Neuronal stem cell (in vitro differentiated cells): ENCODE measurements at regions not wholly inside any gene's neighbourhood (a gene's known extent, or its start where the extent isn't known, plus 50 kb on each side); places are given as distances from the start of the nearest gene placed in this dataset.
A peak's percentile ranks its signal among the peaks of the same experiment; 100 is the strongest.

Experiments used
- DNase-seq: peaks from one replicate; pipeline ENCODE4 v3.0.0-alpha.2; 2013; ENCODE audit warnings: low spot score
- H2AFZ ChIP-seq: one replicate; pipeline ENCODE4 v1.6.1; 2013; ENCODE audit warnings: mild to moderate bottlenecking, low read length, inconsistent platforms
- H2AK5ac ChIP-seq: 2 replicates; pipeline ENCODE4 v1.6.1; 2013; ENCODE audit warnings: low read depth, mild to moderate bottlenecking, inconsistent platforms, low read length, moderate library complexity, mixed read lengths
- H2BK120ac ChIP-seq: 2 replicates; pipeline ENCODE4 v1.6.1; 2013; ENCODE audit warnings: low read depth, mild to moderate bottlenecking, inconsistent platforms, low read length, moderate library complexity, mixed read lengths
- H2BK12ac ChIP-seq: one replicate; pipeline ENCODE4 v1.6.1; 2013; ENCODE audit warnings: low read length, inconsistent platforms
- H2BK15ac ChIP-seq: 2 replicates; pipeline ENCODE4 v1.6.1; 2013; ENCODE audit warnings: mild to moderate bottlenecking, low read length, inconsistent platforms, mixed read lengths
- H2BK5ac ChIP-seq: one replicate; pipeline ENCODE4 v1.6.1; 2013; ENCODE audit warnings: inconsistent platforms, mild to moderate bottlenecking, low read length, moderate library complexity
- H3K14ac ChIP-seq: one replicate; pipeline ENCODE4 v1.6.1; 2013; ENCODE audit warnings: low read length, inconsistent platforms
- H3K18ac ChIP-seq: 2 replicates; pipeline ENCODE4 v1.6.1; 2013; ENCODE audit warnings: low read length, inconsistent platforms
- H3K23ac ChIP-seq: 2 replicates; pipeline ENCODE4 v1.6.1; 2013; ENCODE audit warnings: low read depth, mild to moderate bottlenecking, mixed read lengths, low read length, inconsistent platforms; ENCODE audit not compliant: poor library complexity
- H3K27ac ChIP-seq: replicated peaks from 3 replicates; pipeline ENCODE4 v1.5.1; 2013; ENCODE audit warnings: low read length, inconsistent platforms
- H3K27me3 ChIP-seq, 3 experiments: 2 replicates each; pipeline ENCODE4 v1.6.1; 2013; ENCODE audit warnings: low read length in 3 of 3, mild to moderate bottlenecking in 2 of 3, inconsistent platforms in 1 of 3, low read depth in 1 of 3, mixed read lengths in 1 of 3, moderate library complexity in 1 of 3; ENCODE audit not compliant: control insufficient read depth in 3 of 3, insufficient read depth in 3 of 3
- H3K36me3 ChIP-seq, 2 donors: replicated peaks in 1 of 2; 2 replicates each; pipeline ENCODE4 v1.6.1; 2013; ENCODE audit warnings: low read length in 2 of 2; ENCODE audit not compliant: control insufficient read depth in 2 of 2, insufficient read depth in 2 of 2
- H3K4ac ChIP-seq: 2 replicates; pipeline ENCODE4 v1.6.1; 2013; ENCODE audit warnings: inconsistent platforms, mild to moderate bottlenecking, low read length, moderate library complexity
- H3K4me1 ChIP-seq, 2 donors: 1 replicate in 1 of 2; 2 replicates in 1 of 2; pipeline ENCODE4 v1.6.1; 2013; ENCODE audit warnings: low read length in 2 of 2, low read depth in 1 of 2; ENCODE audit not compliant: control insufficient read depth in 2 of 2, insufficient read depth in 1 of 2
- H3K4me2 ChIP-seq: one replicate; pipeline ENCODE4 v1.6.1; 2013; ENCODE audit warnings: mild to moderate bottlenecking, low read length, inconsistent platforms; ENCODE audit not compliant: insufficient read depth, poor library complexity, severe bottlenecking
- H3K4me3 ChIP-seq, 2 donors: 2 replicates each; pipeline ENCODE4 v1.5.1; 2013; ENCODE audit warnings: low read length in 2 of 2, mild to moderate bottlenecking in 2 of 2, inconsistent platforms in 1 of 2, moderate library complexity in 1 of 2
- H3K79me1 ChIP-seq: one replicate; pipeline ENCODE4 v1.6.1; 2013; ENCODE audit warnings: low read depth, mild to moderate bottlenecking, inconsistent platforms, low read length, moderate library complexity
- H3K9ac ChIP-seq: one replicate; pipeline ENCODE4 v1.6.1; 2013; ENCODE audit warnings: mild to moderate bottlenecking, low read depth, low read length, inconsistent platforms; ENCODE audit not compliant: poor library complexity
- H3K9me3 ChIP-seq, 2 donors: replicated peaks in 1 of 2; 2 replicates each; pipeline versions ENCODE3 to v1.6.1; 2013; ENCODE audit warnings: low read length in 2 of 2, mild to moderate bottlenecking in 2 of 2, inconsistent platforms in 1 of 2, low read depth in 1 of 2, mixed read lengths in 1 of 2, moderate library complexity in 1 of 2; ENCODE audit not compliant: control insufficient read depth in 2 of 2, insufficient read depth in 1 of 2
- H4K8ac ChIP-seq: one replicate; pipeline ENCODE4 v1.6.1; 2013; ENCODE audit warnings: low read depth, mild to moderate bottlenecking, inconsistent platforms, low read length, moderate library complexity
- H4K91ac ChIP-seq: one replicate; pipeline ENCODE4 v1.6.1; 2013; ENCODE audit warnings: low read length, low read depth, mild to moderate bottlenecking, inconsistent platforms; ENCODE audit not compliant: poor library complexity
- WGBS, 2 donors: extraction: QIAGEN DNeasy Blood & Tissue Kit; methylation state at CpG; one replicate each; pipeline ENCODE4 v1.1.7; 2013; ENCODE audit warnings: missing lambda C conversion rate in 2 of 2, mixed read lengths in 1 of 2; ENCODE audit not compliant: insufficient read length in 2 of 2, insufficient replicate concordance in 1 of 2; ENCODE audit errors: extremely low coverage in 2 of 2; 5-methylcytosine and 5-hydroxymethylcytosine counted together

GRCh38 chr12:131510431-131510830 is 200.5 kb upstream of the SFSWAP start:
- no peak for DNase-seq
- H3K4me1 ChIP-seq = peaks cover 2 to 14% of the 10 kb centered on the region in 2 donors
- no peaks in the 10 kb centered on the region for H3K9me3 ChIP-seq
- no peak overlapping the region for H3K9ac ChIP-seq
- H3K4me2 ChIP-seq = no peak overlapping the region
- peak overlapping the region; percentile 70 for H2AFZ ChIP-seq
- H3K23ac ChIP-seq = no peak overlapping the region
- no CpG with 5 or more reads among the region's 4 CpGs for WGBS, 2 donors
- H4K91ac ChIP-seq = no peak overlapping the region
- H3K79me1 ChIP-seq = no peaks in the 10 kb centered on the region
- H3K4ac ChIP-seq = no peak overlapping the region
- H3K36me3 ChIP-seq = no peaks in the 10 kb centered on the region
- no peak overlapping the region for H4K8ac ChIP-seq
- no peak overlapping the region for H2BK15ac ChIP-seq
- no peak overlapping the region for H2BK120ac ChIP-seq
- H3K27me3 ChIP-seq = no peaks in the 10 kb centered on the region
- H2BK5ac ChIP-seq = no peak overlapping the region
- no peak overlapping the region for H3K14ac ChIP-seq
- no peak overlapping the region for H3K4me3 ChIP-seq
- H2AK5ac ChIP-seq = no peak overlapping the region
- H3K27ac ChIP-seq = no peak overlapping the region
- no peak overlapping the region for H2BK12ac ChIP-seq
- H3K18ac ChIP-seq = no peak overlapping the region

GRCh38 chr12:131511391-131511802 is 199.5 kb upstream of the SFSWAP start:
- Histone ChIP-seq H3K23ac (peak overlapping the region; percentile 23), H3K14ac (no peak overlapping the region), H3K4me3 (no peak overlapping the region), H3K9ac (peak overlapping the region; percentile 31), H3K27ac (no peak overlapping the region), H3K36me3 (no peaks in the 10 kb centered on the region), H4K91ac (no peak overlapping the region), H2AK5ac (peak overlapping the region; percentile 21), H2AFZ (peak overlapping the region; percentile 70), H3K4me2 (no peak overlapping the region), H3K27me3 (no peaks in the 10 kb centered on the region), H4K8ac (no peak overlapping the region), H2BK5ac (no peak overlapping the region), H2BK15ac (no peak overlapping the region), H2BK12ac (no peak overlapping the region), H3K18ac (peak overlapping the region; percentile 22), H3K4me1 (peaks cover 2 to 14% of the 10 kb centered on the region in 2 donors), H3K4ac (no peak overlapping the region), H2BK120ac (no peak overlapping the region), H3K79me1 (no peaks in the 10 kb centered on the region), H3K9me3 (peaks cover 0 to 2% of the 10 kb centered on the region in 2 donors)
- no CpG with 5 or more reads among the region's 7 CpGs for WGBS, 2 donors
- DNase-seq = no peak

GRCh38 chr12:131511803-131512561 is 198.9 kb upstream of the SFSWAP start:
- no peaks in the 10 kb centered on the region for H3K27me3 ChIP-seq
- no peak overlapping the region for H3K27ac ChIP-seq
- no peak overlapping the region for H3K14ac ChIP-seq
- no peak overlapping the region for H2BK15ac ChIP-seq
- H2BK12ac ChIP-seq = no peak overlapping the region
- H3K23ac ChIP-seq = no peak overlapping the region
- H3K9ac ChIP-seq = peak overlapping the region; percentile 31
- H3K4me1 ChIP-seq = peaks cover 2 to 14% of the 10 kb centered on the region in 2 donors
- H3K18ac ChIP-seq = no peak overlapping the region
- no peak overlapping the region for H3K4me3 ChIP-seq
- no CpG with 5 or more reads among the region's 11 CpGs for WGBS, 2 donors
- H3K36me3 ChIP-seq = no peaks in the 10 kb centered on the region
- peak overlapping the region; percentile 70 for H2AFZ ChIP-seq
- no peak overlapping the region for H3K4me2 ChIP-seq
- H2BK5ac ChIP-seq = peak overlapping the region; percentile 33
- no peaks in the 10 kb centered on the region for H3K79me1 ChIP-seq
- no peak for DNase-seq
- H2BK120ac ChIP-seq = no peak overlapping the region
- H3K9me3 ChIP-seq = peaks cover 0 to 3% of the 10 kb centered on the region in 2 donors
- no peak overlapping the region for H3K4ac ChIP-seq
- peak overlapping the region; percentile 24 for H2AK5ac ChIP-seq
- H4K91ac ChIP-seq = no peak overlapping the region
- H4K8ac ChIP-seq = no peak overlapping the region

GRCh38 chr12:131513606-131514005 is 197.3 kb upstream of the SFSWAP start:
- Histone ChIP-seq H3K79me1 (no peaks in the 10 kb centered on the region), H3K4me2 (no peak overlapping the region), H2BK15ac (no peak overlapping the region), H3K14ac (no peak overlapping the region), H3K9me3 (peaks cover 0 to 14% of the 10 kb centered on the region in 2 donors), H3K4me3 (no peak overlapping the region), H2AK5ac (no peak overlapping the region), H3K27ac (no peak overlapping the region), H3K4ac (no peak overlapping the region), H3K18ac (no peak overlapping the region), H2BK12ac (no peak overlapping the region), H3K27me3 (no peaks in the 10 kb centered on the region), H4K91ac (no peak overlapping the region), H3K9ac (no peak overlapping the region), H3K23ac (no peak overlapping the region), H2BK5ac (no peak overlapping the region), H3K4me1 (peaks cover 2 to 14% of the 10 kb centered on the region in 2 donors), H2AFZ (no peak overlapping the region), H2BK120ac (no peak overlapping the region), H4K8ac (no peak overlapping the region), H3K36me3 (no peaks in the 10 kb centered on the region)
- no CpG with 5 or more reads among the region's 6 CpGs for WGBS, 2 donors
- DNase-seq = no peak
